DOHH2 (cell line): ENCODE measurements at regions not wholly inside any gene's neighbourhood (a gene's known extent, or its start where the extent isn't known, plus 50 kb on each side); places are given as distances from the start of the nearest gene placed in this dataset.

Experiments
- EZH2phosphoT487 ChIP-seq: fragments of 200-600 bp; sonication (generic); IDR thresholded peaks from 2 replicates; pipeline ENCODE4 v1.6.1; 2017; ENCODE audit warnings: borderline replicate concordance, mild to moderate bottlenecking, antibody characterized with exemption, low read length, moderate library complexity, mixed read lengths
- TF ChIP-seq, protein P1 (sequence below): fragments of 200-600 bp; sonication (generic); IDR thresholded peaks from one replicate; pipeline ENCODE4 v1.5.1; 2014; ENCODE audit warnings: antibody characterized with exemption, mild to moderate bottlenecking, low read depth, low read length; ENCODE audit not compliant: poor library complexity, severe bottlenecking

DNA sequence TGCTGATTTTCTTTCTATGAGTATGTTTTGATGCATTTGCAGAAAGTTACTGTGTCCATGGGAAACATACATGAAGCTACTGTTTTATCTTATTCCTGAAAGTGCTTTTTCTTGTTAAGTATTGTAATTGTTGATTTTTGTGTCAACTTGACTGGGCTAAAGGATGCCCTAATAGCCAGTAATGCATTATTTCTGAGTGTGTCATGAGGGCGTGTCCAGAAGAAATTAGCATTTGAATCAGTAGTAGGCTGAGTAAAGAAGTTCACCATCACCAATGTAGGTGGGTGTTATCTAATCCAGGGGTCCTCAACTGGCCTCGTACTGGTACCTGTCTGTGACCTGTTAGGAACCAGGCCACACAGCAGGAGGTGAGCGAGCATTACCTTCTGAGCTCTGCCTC lies 760.2 kb downstream of the PLA2G4A start:
- TF ChIP-seq, protein P1, sequence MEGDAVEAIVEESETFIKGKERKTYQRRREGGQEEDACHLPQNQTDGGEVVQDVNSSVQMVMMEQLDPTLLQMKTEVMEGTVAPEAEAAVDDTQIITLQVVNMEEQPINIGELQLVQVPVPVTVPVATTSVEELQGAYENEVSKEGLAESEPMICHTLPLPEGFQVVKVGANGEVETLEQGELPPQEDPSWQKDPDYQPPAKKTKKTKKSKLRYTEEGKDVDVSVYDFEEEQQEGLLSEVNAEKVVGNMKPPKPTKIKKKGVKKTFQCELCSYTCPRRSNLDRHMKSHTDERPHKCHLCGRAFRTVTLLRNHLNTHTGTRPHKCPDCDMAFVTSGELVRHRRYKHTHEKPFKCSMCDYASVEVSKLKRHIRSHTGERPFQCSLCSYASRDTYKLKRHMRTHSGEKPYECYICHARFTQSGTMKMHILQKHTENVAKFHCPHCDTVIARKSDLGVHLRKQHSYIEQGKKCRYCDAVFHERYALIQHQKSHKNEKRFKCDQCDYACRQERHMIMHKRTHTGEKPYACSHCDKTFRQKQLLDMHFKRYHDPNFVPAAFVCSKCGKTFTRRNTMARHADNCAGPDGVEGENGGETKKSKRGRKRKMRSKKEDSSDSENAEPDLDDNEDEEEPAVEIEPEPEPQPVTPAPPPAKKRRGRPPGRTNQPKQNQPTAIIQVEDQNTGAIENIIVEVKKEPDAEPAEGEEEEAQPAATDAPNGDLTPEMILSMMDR = no peak
- no peak for TF ChIP-seq EZH2phosphoT487
